Naive B cell (primary cell): ENCODE measurements at regions not wholly inside any gene's neighbourhood (a gene's known extent, or its start where the extent isn't known, plus 50 kb on each side); places are given as distances from the start of the nearest gene placed in this dataset.
"Not testable (repeated sequence)": the region's sequence is repeated elsewhere in the genome, so short reads cannot be mapped to it uniquely, and the experiment has no call there.

ENCODE experiments used
- ATAC-seq, 2 donors: fragments of 150-1000 bp; cut with Tn5 transposase; 2 replicates each; pipeline ENCODE4 v1.10.0; 2021; ENCODE audit warnings: low read depth in 2 of 2, mild to moderate bottlenecking in 2 of 2, moderate library complexity in 2 of 2
- DNase-seq: peaks from one replicate; pipeline ENCODE4 v3.0.0; 2022
- H3K27ac Mint-ChIP-seq, 6 donors: one replicate each; pipeline ENCODE4 v1.8.0; 2020 to 2022; ENCODE audit warnings: mild to moderate bottlenecking in 6 of 6, mixed read lengths in 6 of 6, moderate library complexity in 5 of 6, inconsistent platforms in 2 of 6
- H3K27me3 Mint-ChIP-seq, 3 donors: one replicate each; pipeline ENCODE4 v1.8.0; 2021 to 2022; ENCODE audit warnings: mixed read lengths in 3 of 3, mild to moderate bottlenecking in 1 of 3
- H3K36me3 Mint-ChIP-seq, 2 donors: one replicate each; pipeline ENCODE4 v1.8.0; 2020 to 2022; ENCODE audit warnings: mixed read lengths in 2 of 2, inconsistent platforms in 1 of 2, mild to moderate bottlenecking in 1 of 2
- H3K4me1 Mint-ChIP-seq, 3 donors: one replicate each; pipeline ENCODE4 v1.8.0; 2020 to 2022; ENCODE audit warnings: mixed read lengths in 3 of 3, inconsistent platforms in 1 of 3, mild to moderate bottlenecking in 1 of 3, moderate library complexity in 1 of 3
- H3K4me3 Mint-ChIP-seq, 8 donors: one replicate each; pipeline ENCODE4 v1.8.0; 2020 to 2022; ENCODE audit warnings: mild to moderate bottlenecking in 8 of 8, mixed read lengths in 8 of 8, moderate library complexity in 8 of 8, inconsistent platforms in 2 of 8
- H3K9me3 Mint-ChIP-seq, 7 donors: one replicate each; pipeline ENCODE4 v1.8.0; 2020 to 2022; ENCODE audit warnings: mixed read lengths in 7 of 7, mild to moderate bottlenecking in 5 of 7, inconsistent platforms in 2 of 7, moderate library complexity in 1 of 7

GRCh38 chr1:213582976-213583567, 404.7 kb upstream of the PROX1 start:
- Mint-ChIP-seq H3K4me3 (no peak overlapping the region), H3K36me3 (no peaks in the 10 kb centered on the region), H3K27ac (no peak overlapping the region), H3K4me1 (no peaks in the 10 kb centered on the region), H3K9me3 (peaks cover 0 to 14% (median 0%) of the 10 kb centered on the region in 7 donors), H3K27me3 (no peaks in the 10 kb centered on the region)
- ATAC-seq: no peak
- no peak for DNase-seq

DNA sequence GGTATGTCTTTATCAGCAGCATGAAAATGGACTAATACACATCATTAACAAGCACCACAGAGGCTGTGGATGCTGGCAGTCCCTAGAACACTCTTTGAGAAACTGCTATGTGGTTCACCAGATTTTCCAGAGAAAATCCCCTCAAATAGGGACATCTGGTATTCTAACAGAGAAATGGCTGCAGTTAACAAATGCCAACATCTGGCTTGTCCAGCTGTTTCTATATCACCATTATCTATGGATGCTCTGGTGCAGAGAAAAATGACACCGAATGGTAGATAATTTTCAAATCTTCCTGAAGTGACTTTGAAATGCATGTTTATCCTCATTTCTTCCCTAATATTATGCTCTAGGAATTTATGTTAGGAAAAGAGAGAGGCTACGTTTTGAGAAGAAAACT, 403.5 kb upstream of the PROX1 start:
- peaks cover 0 to 9% (median 0%) of the 10 kb centered on the region in 7 donors for H3K9me3 Mint-ChIP-seq
- no peak overlapping the region for H3K27ac Mint-ChIP-seq

GRCh38 chr1:213585402-213585801, 402.4 kb upstream of the PROX1 start:
- DNase-seq: no peak
- no peak overlapping the region for H3K27ac Mint-ChIP-seq
- no peak overlapping the region for H3K4me3 Mint-ChIP-seq
- no peaks in the 10 kb centered on the region for H3K27me3 Mint-ChIP-seq
- peaks cover 0 to 6% (median 0%) of the 10 kb centered on the region in 7 donors for H3K9me3 Mint-ChIP-seq
- no peak for ATAC-seq
- H3K4me1 Mint-ChIP-seq: no peaks in the 10 kb centered on the region
- H3K36me3 Mint-ChIP-seq: no peaks in the 10 kb centered on the region

More for the DNA sequence above, 403.5 kb upstream of the PROX1 start:
- DNase-seq: no peak
- Mint-ChIP-seq H3K27me3 (no peaks in the 10 kb centered on the region), H3K4me1 (no peaks in the 10 kb centered on the region), H3K4me3 (no peak overlapping the region), H3K36me3 (no peaks in the 10 kb centered on the region)
- ATAC-seq: no peak

- no peaks in the 10 kb centered on the region for H3K4me1 Mint-ChIP-seq
- DNase-seq: no peak
- no peaks in the 10 kb centered on the region for H3K36me3 Mint-ChIP-seq
- no peak for ATAC-seq
- peaks cover 0 to 4% (median 0%) of the 10 kb centered on the region in 7 donors for H3K9me3 Mint-ChIP-seq
- no peak overlapping the region for H3K27ac Mint-ChIP-seq
- no peak overlapping the region for H3K4me3 Mint-ChIP-seq
- no peaks in the 10 kb centered on the region for H3K27me3 Mint-ChIP-seq
Observed at GRCh38 chr1:213585959-213586586, 401.7 kb upstream of the PROX1 start.

- DNase-seq (no peak), ATAC-seq (no peak)
- peaks cover 0 to 4% (median 0%) of the 10 kb centered on the region in 7 donors for H3K9me3 Mint-ChIP-seq
- no peak overlapping the region for H3K4me3 Mint-ChIP-seq
- H3K36me3 Mint-ChIP-seq: no peaks in the 10 kb centered on the region
- H3K27me3 Mint-ChIP-seq: no peaks in the 10 kb centered on the region
- no peaks in the 10 kb centered on the region for H3K4me1 Mint-ChIP-seq
- H3K27ac Mint-ChIP-seq: no peak overlapping the region
Observed at GRCh38 chr1:213586587-213586972, 401.2 kb upstream of the PROX1 start.

- no peaks in the 10 kb centered on the region for H3K36me3 Mint-ChIP-seq
- H3K4me1 Mint-ChIP-seq: no peaks in the 10 kb centered on the region
- no peak overlapping the region for H3K27ac Mint-ChIP-seq
- no peak overlapping the region for H3K4me3 Mint-ChIP-seq
- H3K9me3 Mint-ChIP-seq: peaks cover 0 to 8% (median 5%) of the 10 kb centered on the region in 7 donors
- H3K27me3 Mint-ChIP-seq: peaks cover 0 to 5% (median 0%) of the 10 kb centered on the region in 3 donors
- ATAC-seq (no peak), DNase-seq (no peak)
Observed at GRCh38 chr1:213596729-213597128, 391.0 kb upstream of the PROX1 start.

DNA sequence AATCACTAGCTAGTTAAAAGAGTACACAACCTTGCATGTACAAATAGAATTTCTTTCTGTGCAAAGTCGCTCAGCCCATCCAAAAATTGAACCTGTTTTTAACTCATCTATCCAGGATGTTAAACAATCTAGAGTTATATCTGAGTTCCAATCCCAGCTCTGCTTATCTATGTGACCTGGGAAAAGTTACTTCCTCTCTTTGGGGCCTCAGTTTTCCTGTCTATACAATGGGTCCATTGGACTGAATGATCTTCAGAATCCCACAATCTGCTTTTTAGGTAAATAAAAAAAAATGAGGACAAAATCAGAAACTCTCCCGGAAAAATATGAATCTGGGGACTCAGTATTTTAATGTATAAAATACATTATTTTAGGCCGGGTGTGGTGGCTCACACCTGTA, 389.5 kb upstream of the PROX1 start:
- H3K36me3 Mint-ChIP-seq: no peaks in the 10 kb centered on the region
- DNase-seq (no peak), ATAC-seq (no peak)
- H3K4me3 Mint-ChIP-seq: no peak overlapping the region
- no peak overlapping the region for H3K27ac Mint-ChIP-seq
- no peaks in the 10 kb centered on the region for H3K4me1 Mint-ChIP-seq
- no peaks in the 10 kb centered on the region for H3K27me3 Mint-ChIP-seq
- H3K9me3 Mint-ChIP-seq: peaks cover 0 to 8% (median 0%) of the 10 kb centered on the region in 7 donors

DNA sequence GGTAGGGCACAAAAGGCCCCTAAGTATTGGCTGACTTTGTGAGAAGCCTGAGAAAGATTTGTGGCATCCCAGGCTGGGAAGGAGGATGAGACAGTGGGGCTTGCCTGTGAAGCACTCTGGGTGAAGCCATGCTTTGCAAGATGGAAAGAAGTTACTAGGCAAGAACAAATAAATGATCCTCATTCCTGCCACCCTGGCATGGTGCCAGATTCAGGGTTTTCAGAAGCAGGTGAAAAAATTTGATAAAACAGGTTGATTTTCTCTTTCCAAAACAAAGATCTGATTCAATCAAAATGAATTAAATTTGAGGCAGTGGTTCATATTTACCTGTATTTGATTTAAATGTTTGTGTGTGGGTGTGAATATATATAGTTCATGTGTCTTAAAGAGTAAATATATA, 386.9 kb upstream of the PROX1 start:
- no peak for DNase-seq
- no peak overlapping the region for H3K27ac Mint-ChIP-seq
- ATAC-seq: no peak

GRCh38 chr1:213601705-213602104, 386.1 kb upstream of the PROX1 start:
- H3K9me3 Mint-ChIP-seq, ATAC-seq: not testable (repeated sequence)

More for the DNA sequence above, 386.9 kb upstream of the PROX1 start:
- Mint-ChIP-seq H3K4me3 (no peak overlapping the region), H3K4me1 (no peaks in the 10 kb centered on the region), H3K9me3 (peaks cover 0 to 9% (median 0%) of the 10 kb centered on the region in 7 donors), H3K36me3 (no peaks in the 10 kb centered on the region), H3K27me3 (peaks cover 0 to 1% (median 0%) of the 10 kb centered on the region in 3 donors)

DNA sequence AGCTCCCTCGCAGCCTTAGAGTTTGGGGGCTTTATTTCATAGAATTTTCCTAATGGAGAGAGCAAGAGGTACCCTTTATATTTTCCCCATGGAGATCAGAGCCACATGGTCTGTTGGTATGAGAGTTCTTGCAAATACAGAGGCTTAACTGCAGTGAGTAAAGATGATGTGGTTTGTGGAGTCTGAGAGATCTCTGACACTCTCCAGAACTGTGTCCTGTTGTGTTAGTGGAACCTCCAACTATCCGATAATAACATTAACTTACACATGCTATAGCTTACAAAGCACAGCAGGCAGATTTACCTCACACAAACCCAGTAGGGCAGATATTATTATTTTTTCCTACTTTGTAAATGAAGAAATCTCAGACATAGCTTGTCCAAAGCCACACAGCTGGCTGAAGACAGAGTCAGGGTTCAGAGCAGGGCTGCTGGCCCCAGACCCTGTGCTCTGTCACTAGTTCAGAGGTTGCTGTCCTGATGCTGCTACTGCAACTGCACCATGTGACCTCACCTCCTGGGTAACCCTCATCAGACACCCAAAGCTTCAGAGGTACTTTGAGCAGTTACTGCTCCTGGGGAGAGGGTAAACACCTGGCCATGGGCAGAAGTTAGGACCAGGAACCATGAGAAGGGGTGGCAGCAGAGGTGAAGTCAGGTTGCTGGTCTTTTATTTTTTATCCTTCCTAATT, 384.8 kb upstream of the PROX1 start:
- DNase-seq (no peak), ATAC-seq (no peak)
- no peaks in the 10 kb centered on the region for H3K4me1 Mint-ChIP-seq
- no peaks in the 10 kb centered on the region for H3K36me3 Mint-ChIP-seq
- peaks cover 0 to 3% (median 0%) of the 10 kb centered on the region in 3 donors for H3K27me3 Mint-ChIP-seq
- peaks cover 0 to 6% (median 0%) of the 10 kb centered on the region in 7 donors for H3K9me3 Mint-ChIP-seq
- H3K27ac Mint-ChIP-seq: no peak overlapping the region
- no peak overlapping the region for H3K4me3 Mint-ChIP-seq

More at GRCh38 chr1:213601705-213602104, 386.1 kb upstream of the PROX1 start:
- H3K4me3 Mint-ChIP-seq, H3K36me3 Mint-ChIP-seq, H3K27ac Mint-ChIP-seq, DNase-seq, H3K27me3 Mint-ChIP-seq, H3K4me1 Mint-ChIP-seq: not testable (repeated sequence)

DNA sequence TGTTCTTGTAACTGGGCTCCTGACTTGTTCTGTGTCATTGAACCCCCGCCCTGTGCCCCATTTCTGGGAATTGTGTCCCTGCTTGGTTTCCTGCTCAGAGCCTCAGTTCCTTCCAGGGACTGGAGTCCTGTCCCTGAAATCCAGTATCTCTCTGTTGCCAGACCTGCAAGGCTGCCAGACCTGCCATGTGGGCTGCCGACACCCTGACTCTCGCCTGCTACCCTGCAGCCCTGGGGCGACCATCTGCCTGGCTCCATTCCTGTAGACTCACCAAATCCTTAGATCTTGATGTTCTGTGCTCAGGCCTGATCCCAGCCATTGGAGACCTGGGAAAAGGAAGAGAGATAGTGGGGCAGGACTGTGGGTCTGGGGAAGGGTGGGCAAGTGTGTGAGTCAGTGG, 383.3 kb upstream of the PROX1 start:
- Mint-ChIP-seq H3K36me3 (no peaks in the 10 kb centered on the region), H3K27me3 (peaks cover 0 to 3% (median 0%) of the 10 kb centered on the region in 3 donors), H3K27ac (no peak overlapping the region), H3K4me3 (no peak overlapping the region), H3K9me3 (peaks cover 0 to 6% (median 0%) of the 10 kb centered on the region in 7 donors), H3K4me1 (no peaks in the 10 kb centered on the region)
- DNase-seq: no peak
- ATAC-seq: no peak

GRCh38 chr1:213605732-213606131, 382.0 kb upstream of the PROX1 start:
- H3K4me1 Mint-ChIP-seq: no peaks in the 10 kb centered on the region

GRCh38 chr1:213606252-213606820, 381.4 kb upstream of the PROX1 start:
- H3K4me3 Mint-ChIP-seq: no peak overlapping the region
- no peaks in the 10 kb centered on the region for H3K36me3 Mint-ChIP-seq
- no peaks in the 10 kb centered on the region for H3K4me1 Mint-ChIP-seq
- ATAC-seq (no peak), DNase-seq (no peak)
- no peak overlapping the region for H3K27ac Mint-ChIP-seq
- H3K27me3 Mint-ChIP-seq: peaks cover 0 to 7% (median 0%) of the 10 kb centered on the region in 3 donors
- peaks cover 0 to 5% (median 1%) of the 10 kb centered on the region in 7 donors for H3K9me3 Mint-ChIP-seq

More at GRCh38 chr1:213605732-213606131, 382.0 kb upstream of the PROX1 start:
- no peak overlapping the region for H3K4me3 Mint-ChIP-seq
- peaks cover 0 to 3% (median 0%) of the 10 kb centered on the region in 3 donors for H3K27me3 Mint-ChIP-seq
- no peak for DNase-seq
- ATAC-seq: no peak
- no peak overlapping the region for H3K27ac Mint-ChIP-seq
- peaks cover 0 to 5% (median 1%) of the 10 kb centered on the region in 7 donors for H3K9me3 Mint-ChIP-seq
- no peaks in the 10 kb centered on the region for H3K36me3 Mint-ChIP-seq
